Peyer's patch (tissue), 4 donors: ENCODE measurements at regions not wholly inside any gene's neighbourhood (a gene's known extent, or its start where the extent isn't known, plus 50 kb on each side); places are given as distances from the start of the nearest gene placed in this dataset.

Source experiments
- CTCF ChIP-seq, 6 experiments: fragments of 450-650 bp in 4 of 6; fragments of 200-600 bp in 2 of 6; sonication (generic) in 1 of 6; IDR thresholded peaks; one replicate each; pipeline ENCODE4 v1.5.1; 2017 to 2019; ENCODE audit warnings: antibody characterized with exemption in 6 of 6, mild to moderate bottlenecking in 3 of 6, moderate library complexity in 1 of 6
- POLR2A ChIP-seq, 2 donors: fragments of 450-650 bp; IDR thresholded peaks; one replicate each; pipeline ENCODE4 v1.5.1; 2017; ENCODE audit warnings: antibody characterized with exemption in 2 of 2, mild to moderate bottlenecking in 2 of 2, moderate library complexity in 2 of 2

GRCh38 chr13:50129081-50129705 lies 113.9 kb downstream of the KCNRG start:
- TF ChIP-seq CTCF (IDR thresholded peaks at IDR 0.05): no peak
- TF ChIP-seq POLR2A (IDR thresholded peaks at IDR 0.05): no peak
